SK-N-MC (cell line): ENCODE measurements at regions not wholly inside any gene's neighbourhood (a gene's known extent, or its start where the extent isn't known, plus 50 kb on each side); places are given as distances from the start of the nearest gene placed in this dataset.

Source experiments
- EZH2 ChIP-seq: fragments of 200-600 bp; sonication (generic); IDR thresholded peaks from one replicate; pipeline ENCODE4 v1.6.1; 2017; ENCODE audit warnings: antibody characterized with exemption
- FOXP2 ChIP-seq: optimal IDR thresholded peaks from 2 replicates; pipeline ENCODE3; 2011; ENCODE audit warnings: mild to moderate bottlenecking, moderate library complexity; ENCODE audit not compliant: insufficient read depth; ENCODE audit errors: extremely low read length, control extremely low read depth
- POLR2AphosphoS5 ChIP-seq: IDR thresholded peaks from 2 replicates; pipeline ENCODE4 v1.6.1; 2012; ENCODE audit warnings: mild to moderate bottlenecking, low read depth, low read length, borderline replicate concordance

GRCh38 chr21:18498431-18498830 lies 94.8 kb upstream of the TMPRSS15 start:
- no peak for TF ChIP-seq EZH2
- TF ChIP-seq FOXP2 = no peak
- no peak for TF ChIP-seq POLR2AphosphoS5
